ENCODE measurements at regions not wholly inside any gene's neighbourhood (a gene's known extent, or its start where the extent isn't known, plus 50 kb on each side); places are given as distances from the start of the nearest gene placed in this dataset.

DNA sequence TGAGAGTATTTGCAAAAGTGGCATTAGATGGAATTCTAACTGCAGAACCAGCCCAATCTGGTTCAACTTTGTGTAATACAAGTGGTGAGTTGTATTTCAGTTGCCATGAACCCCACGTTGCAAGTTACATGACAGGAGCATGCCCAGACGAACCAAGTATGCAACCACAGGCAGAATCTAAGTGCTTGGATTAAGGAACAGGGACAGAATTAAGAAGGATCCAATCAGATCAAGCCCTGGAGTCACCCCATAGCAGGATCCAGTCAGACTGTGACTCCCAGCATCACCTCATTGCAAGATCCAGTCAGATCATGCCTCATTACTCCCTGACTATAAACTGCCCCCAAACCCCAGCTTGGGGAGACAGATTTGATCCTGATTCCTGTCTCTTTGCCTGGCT, 388.7 kb upstream of the NRP1 start:
- TF ChIP-seq ZBTB7A (IDR thresholded peaks at IDR 0.05; ENCODE audit: low read depth) (no peak), RAD21 (IDR thresholded peaks at IDR 0.05; ENCODE audit: low read depth) (no peak), TCF12 (IDR thresholded peaks at IDR 0.05; ENCODE audit: low read depth) (no peak), CREB1 (IDR thresholded peaks at IDR 0.05; ENCODE audit: low read depth) (no peak), NFIC (IDR thresholded peaks at IDR 0.05) (no peak)
- TF ChIP-seq, protein P1, sequence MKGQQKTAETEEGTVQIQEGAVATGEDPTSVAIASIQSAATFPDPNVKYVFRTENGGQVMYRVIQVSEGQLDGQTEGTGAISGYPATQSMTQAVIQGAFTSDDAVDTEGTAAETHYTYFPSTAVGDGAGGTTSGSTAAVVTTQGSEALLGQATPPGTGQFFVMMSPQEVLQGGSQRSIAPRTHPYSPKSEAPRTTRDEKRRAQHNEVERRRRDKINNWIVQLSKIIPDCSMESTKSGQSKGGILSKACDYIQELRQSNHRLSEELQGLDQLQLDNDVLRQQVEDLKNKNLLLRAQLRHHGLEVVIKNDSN (IDR thresholded peaks at IDR 0.05) = no peak
- TF ChIP-seq, protein P2, sequence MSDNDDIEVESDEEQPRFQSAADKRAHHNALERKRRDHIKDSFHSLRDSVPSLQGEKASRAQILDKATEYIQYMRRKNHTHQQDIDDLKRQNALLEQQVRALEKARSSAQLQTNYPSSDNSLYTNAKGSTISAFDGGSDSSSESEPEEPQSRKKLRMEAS (IDR thresholded peaks at IDR 0.05) = no peak

DNA sequence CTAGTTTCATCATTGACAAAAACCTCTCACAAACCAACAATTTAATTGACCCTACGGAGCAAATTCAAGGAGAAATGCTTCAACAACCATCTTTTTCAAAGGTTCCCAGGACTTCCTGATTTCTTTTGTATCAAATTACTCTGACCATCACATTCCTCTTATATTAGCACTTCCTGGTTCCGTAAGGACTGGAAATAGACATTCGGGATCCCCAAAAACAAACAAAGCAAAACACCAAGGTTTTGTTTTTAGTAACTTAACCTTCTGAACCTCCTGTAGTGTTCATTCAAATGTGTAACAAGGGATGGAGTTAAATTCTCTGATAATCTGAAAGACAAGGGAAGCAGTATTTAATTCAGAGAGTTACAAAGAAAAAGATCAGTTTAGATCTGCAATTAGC, 387.6 kb upstream of the NRP1 start:
- TF ChIP-seq, protein P3, sequence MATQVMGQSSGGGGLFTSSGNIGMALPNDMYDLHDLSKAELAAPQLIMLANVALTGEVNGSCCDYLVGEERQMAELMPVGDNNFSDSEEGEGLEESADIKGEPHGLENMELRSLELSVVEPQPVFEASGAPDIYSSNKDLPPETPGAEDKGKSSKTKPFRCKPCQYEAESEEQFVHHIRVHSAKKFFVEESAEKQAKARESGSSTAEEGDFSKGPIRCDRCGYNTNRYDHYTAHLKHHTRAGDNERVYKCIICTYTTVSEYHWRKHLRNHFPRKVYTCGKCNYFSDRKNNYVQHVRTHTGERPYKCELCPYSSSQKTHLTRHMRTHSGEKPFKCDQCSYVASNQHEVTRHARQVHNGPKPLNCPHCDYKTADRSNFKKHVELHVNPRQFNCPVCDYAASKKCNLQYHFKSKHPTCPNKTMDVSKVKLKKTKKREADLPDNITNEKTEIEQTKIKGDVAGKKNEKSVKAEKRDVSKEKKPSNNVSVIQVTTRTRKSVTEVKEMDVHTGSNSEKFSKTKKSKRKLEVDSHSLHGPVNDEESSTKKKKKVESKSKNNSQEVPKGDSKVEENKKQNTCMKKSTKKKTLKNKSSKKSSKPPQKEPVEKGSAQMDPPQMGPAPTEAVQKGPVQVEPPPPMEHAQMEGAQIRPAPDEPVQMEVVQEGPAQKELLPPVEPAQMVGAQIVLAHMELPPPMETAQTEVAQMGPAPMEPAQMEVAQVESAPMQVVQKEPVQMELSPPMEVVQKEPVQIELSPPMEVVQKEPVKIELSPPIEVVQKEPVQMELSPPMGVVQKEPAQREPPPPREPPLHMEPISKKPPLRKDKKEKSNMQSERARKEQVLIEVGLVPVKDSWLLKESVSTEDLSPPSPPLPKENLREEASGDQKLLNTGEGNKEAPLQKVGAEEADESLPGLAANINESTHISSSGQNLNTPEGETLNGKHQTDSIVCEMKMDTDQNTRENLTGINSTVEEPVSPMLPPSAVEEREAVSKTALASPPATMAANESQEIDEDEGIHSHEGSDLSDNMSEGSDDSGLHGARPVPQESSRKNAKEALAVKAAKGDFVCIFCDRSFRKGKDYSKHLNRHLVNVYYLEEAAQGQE (IDR thresholded peaks at IDR 0.05; ENCODE audit: low read depth) = no peak
- no peak for TF ChIP-seq EGR1 (IDR thresholded peaks at IDR 0.05)
- TF ChIP-seq, protein P1 (IDR thresholded peaks at IDR 0.05) = no peak

DNA sequence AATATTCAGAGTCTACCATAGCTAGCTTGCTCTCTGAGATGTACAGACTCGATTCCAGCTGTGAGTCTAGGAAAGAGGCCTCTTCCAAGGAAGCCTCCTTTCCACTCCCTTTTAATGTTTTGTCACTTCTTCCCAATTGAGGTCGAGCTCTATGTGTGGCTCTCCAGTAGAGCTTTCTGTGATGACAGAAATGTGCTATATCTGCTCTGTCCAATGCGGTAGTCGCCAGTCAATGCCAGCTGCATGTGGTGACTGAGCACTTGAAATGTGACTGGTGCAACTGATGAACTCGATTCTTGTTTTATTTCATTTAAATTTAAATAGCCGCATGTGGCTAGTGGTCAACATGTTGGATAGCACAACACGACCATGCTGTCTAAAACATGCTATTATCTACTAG, 387.0 kb upstream of the NRP1 start:
- TF ChIP-seq, protein P3 (IDR thresholded peaks at IDR 0.05; ENCODE audit: low read depth) = no peak
- TF ChIP-seq TAF1 (IDR thresholded peaks at IDR 0.05; ENCODE audit: low read depth) = no peak
- no peak for TF ChIP-seq RAD21 (IDR thresholded peaks at IDR 0.05; ENCODE audit: low read depth)
- TF ChIP-seq NFIC (IDR thresholded peaks at IDR 0.05) = no peak

DNA sequence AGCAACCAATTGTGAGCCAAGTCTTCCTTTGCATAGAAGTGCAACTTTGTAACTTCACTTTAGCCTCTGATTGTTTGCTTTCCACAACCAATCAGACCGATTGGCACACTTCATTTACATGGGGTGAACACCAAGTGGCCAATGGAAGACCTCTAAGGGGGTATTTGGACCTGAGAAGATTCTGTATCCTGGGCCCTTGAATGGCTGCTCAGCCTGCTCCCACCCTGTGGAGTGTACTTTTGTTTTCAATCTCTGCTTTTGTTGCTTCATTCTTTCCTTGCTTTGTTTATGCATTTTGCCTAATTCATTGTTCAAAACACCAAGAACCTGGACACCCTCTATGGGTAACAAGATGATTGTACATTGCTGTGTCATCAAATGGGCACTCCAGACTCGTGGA, 385.7 kb upstream of the NRP1 start:
- TF ChIP-seq EP300 (IDR thresholded peaks at IDR 0.05; ENCODE audit: borderline replicate concordance) = no peak
- no peak for TF ChIP-seq RAD21 (IDR thresholded peaks at IDR 0.05; ENCODE audit: low read depth)
- no peak for TF ChIP-seq CEBPB (IDR thresholded peaks at IDR 0.05)
- no peak for TF ChIP-seq EGR1 (IDR thresholded peaks at IDR 0.05)
- TF ChIP-seq TEAD4 (IDR thresholded peaks at IDR 0.05) = no peak
- TF ChIP-seq, protein P1 (IDR thresholded peaks at IDR 0.05) = no peak
- no peak for TF ChIP-seq NFIC (IDR thresholded peaks at IDR 0.05)
- TF ChIP-seq CREB1 (IDR thresholded peaks at IDR 0.05; ENCODE audit: low read depth) = no peak

DNA sequence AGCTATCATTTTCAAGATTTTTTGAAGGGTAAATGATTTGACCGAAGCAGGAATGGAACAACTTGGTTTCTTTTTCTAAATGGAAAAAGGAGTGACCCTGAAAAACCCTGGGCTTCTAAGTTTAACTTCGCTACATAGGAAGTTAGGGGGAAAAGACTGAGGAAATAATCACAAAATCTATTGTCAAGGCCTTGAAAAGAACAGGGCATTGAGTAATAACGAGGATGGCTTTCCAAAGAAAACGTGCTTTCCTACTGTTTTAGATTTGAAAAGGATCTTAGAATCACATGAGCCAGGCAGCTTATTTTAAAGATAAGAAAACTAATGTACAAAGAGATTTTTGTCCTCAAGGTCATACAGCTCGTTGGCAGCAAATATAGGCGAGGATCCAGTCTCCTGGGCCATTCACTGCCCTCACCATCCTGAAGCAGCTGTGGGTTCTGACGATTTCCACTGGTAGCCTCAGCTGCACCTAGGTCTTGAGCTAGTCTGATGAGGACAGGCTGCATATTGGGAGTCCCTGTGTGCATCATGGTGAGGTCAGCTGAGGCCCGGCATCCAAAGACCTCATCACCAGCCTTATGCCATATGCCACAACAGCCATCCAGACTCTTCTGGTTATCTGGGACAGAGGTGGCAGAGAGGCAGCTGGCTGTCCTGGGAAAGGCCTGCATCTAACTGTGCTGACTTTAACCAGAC, 384.7 kb upstream of the NRP1 start:
- TF ChIP-seq EGR1 (IDR thresholded peaks at IDR 0.05) (no peak), TEAD4 (IDR thresholded peaks at IDR 0.05) (no peak), CREB1 (IDR thresholded peaks at IDR 0.05; ENCODE audit: low read depth) (no peak), TAF1 (IDR thresholded peaks at IDR 0.05; ENCODE audit: low read depth) (no peak), RAD21 (IDR thresholded peaks at IDR 0.05; ENCODE audit: low read depth) (no peak), CEBPB (IDR thresholded peaks at IDR 0.05) (no peak), NFIC (IDR thresholded peaks at IDR 0.05) (no peak), ZBTB7A (IDR thresholded peaks at IDR 0.05; ENCODE audit: low read depth) (no peak)
- TF ChIP-seq, protein P3 (IDR thresholded peaks at IDR 0.05; ENCODE audit: low read depth) = no peak
- TF ChIP-seq, protein P2 (IDR thresholded peaks at IDR 0.05) = no peak
- TF ChIP-seq, protein P1 (IDR thresholded peaks at IDR 0.05) = no peak
